ENCODE measurements at regions not wholly inside any gene's neighbourhood (a gene's known extent, or its start where the extent isn't known, plus 50 kb on each side); places are given as distances from the start of the nearest gene placed in this dataset.
"Not testable (repeated sequence)": the region's sequence is repeated elsewhere in the genome, so short reads cannot be mapped to it uniquely, and the experiment has no call there.

DNA sequence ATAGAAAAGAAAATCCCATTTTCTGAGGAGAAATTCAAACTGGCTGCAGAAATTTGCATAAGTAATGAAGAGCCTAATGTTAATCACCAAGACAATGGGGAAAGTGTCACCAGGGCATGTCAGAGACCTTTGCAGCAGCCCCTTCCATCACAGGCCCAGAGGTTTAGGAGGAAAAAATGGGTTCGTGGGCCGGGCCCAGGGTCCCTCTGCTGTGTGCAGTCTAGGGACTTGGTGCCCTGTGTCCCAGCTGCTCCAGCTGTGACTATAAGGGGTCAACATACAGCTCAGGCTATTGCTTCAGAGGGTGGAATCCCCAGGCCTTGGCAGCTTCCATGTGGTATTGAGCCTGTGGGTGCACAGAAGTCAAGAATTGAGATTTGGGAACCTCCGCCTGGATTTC is 103.6 kb upstream of the FAM47C start:
- TF ChIP-seq, protein P1, sequence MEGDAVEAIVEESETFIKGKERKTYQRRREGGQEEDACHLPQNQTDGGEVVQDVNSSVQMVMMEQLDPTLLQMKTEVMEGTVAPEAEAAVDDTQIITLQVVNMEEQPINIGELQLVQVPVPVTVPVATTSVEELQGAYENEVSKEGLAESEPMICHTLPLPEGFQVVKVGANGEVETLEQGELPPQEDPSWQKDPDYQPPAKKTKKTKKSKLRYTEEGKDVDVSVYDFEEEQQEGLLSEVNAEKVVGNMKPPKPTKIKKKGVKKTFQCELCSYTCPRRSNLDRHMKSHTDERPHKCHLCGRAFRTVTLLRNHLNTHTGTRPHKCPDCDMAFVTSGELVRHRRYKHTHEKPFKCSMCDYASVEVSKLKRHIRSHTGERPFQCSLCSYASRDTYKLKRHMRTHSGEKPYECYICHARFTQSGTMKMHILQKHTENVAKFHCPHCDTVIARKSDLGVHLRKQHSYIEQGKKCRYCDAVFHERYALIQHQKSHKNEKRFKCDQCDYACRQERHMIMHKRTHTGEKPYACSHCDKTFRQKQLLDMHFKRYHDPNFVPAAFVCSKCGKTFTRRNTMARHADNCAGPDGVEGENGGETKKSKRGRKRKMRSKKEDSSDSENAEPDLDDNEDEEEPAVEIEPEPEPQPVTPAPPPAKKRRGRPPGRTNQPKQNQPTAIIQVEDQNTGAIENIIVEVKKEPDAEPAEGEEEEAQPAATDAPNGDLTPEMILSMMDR (IDR thresholded peaks at IDR 0.05; ENCODE audit: poor library complexity): not testable (repeated sequence)
- not testable (repeated sequence) for TF ChIP-seq EZH2 (IDR thresholded peaks at IDR 0.05; ENCODE audit: borderline replicate concordance); EZH2phosphoT487 (IDR thresholded peaks at IDR 0.05; ENCODE audit: low read depth, severe bottlenecking, unreplicated experiment)
